ENCODE measurements at regions not wholly inside any gene's neighbourhood (a gene's known extent, or its start where the extent isn't known, plus 50 kb on each side); places are given as distances from the start of the nearest gene placed in this dataset.

DNA sequence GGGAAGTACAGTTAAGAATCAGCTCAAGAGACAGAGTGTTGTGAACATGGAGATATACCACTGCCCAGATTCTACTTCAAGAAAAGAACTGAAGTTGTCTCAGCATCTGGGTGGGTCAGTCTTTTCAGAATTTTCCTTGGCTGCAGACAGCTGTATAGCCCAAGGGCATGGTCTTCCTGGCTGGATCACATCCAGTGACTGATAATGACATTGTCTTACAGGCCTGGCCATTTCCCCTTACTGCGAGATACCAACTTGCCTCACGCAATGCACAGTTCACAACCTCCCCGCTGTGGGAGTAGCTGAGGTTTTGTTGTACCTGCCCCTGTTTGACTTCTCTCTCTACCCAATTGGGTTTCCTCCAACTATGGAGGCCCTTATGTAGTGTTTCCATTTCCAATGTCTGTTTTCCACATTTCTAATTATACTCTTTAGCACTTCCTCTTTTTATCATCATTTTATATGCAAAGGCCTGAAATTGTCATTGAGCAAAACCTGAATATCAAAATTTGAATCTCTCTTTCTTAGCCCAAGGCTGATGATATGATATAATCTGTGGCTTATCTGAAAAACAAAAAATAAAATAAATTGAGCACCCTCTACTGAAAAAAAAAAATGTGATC, 209.1 kb downstream of the NAF1 start:
- intact Hi-C loops (cut with DNase I) = no loop called here
- Histone ChIP-seq H3K4me3 (no peak overlapping the region), H3K36me3 (no peaks in the 10 kb centered on the region), H3K9me3 (no peaks in the 10 kb centered on the region), H3K27me3 (no peaks in the 10 kb centered on the region), H3K4me1 (no peaks in the 10 kb centered on the region), H3K27ac (no peak overlapping the region)
- TF ChIP-seq POLR2A (IDR thresholded peaks at IDR 0.05) = no peak
- TF ChIP-seq POLR2AphosphoS5 (IDR thresholded peaks at IDR 0.05; ENCODE audit: insufficient read depth in 1 of 2, low read depth in 1 of 2) = no peak
- TF ChIP-seq, protein P1, sequence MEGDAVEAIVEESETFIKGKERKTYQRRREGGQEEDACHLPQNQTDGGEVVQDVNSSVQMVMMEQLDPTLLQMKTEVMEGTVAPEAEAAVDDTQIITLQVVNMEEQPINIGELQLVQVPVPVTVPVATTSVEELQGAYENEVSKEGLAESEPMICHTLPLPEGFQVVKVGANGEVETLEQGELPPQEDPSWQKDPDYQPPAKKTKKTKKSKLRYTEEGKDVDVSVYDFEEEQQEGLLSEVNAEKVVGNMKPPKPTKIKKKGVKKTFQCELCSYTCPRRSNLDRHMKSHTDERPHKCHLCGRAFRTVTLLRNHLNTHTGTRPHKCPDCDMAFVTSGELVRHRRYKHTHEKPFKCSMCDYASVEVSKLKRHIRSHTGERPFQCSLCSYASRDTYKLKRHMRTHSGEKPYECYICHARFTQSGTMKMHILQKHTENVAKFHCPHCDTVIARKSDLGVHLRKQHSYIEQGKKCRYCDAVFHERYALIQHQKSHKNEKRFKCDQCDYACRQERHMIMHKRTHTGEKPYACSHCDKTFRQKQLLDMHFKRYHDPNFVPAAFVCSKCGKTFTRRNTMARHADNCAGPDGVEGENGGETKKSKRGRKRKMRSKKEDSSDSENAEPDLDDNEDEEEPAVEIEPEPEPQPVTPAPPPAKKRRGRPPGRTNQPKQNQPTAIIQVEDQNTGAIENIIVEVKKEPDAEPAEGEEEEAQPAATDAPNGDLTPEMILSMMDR (IDR thresholded peaks at IDR 0.05) = no peak
- DNase-seq (ENCODE audit: extremely low spot score in 2 of 2) = no peak

DNA sequence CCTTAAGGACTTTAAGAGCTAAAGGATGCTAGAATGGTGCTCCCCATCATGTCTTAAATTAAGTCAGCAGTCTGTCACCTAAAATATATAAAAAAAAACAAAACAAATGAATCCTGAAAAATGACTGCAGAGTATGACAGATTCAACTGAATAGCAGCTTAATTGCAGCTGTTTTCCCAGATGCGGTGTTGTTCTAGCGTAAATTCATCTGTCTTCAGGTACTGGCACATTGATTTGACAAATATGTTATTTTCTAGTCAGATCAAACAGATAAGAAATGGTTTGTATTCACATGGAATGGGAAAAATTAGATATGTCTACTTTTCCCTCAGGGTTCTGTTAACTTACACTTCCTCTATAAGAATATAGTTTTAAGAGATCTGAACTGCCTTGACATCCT, 211.7 kb downstream of the NAF1 start:
- no peak overlapping the region for H3K4me3 ChIP-seq
- H3K27me3 ChIP-seq = no peaks in the 10 kb centered on the region
- DNase-seq (ENCODE audit: extremely low spot score in 2 of 2) = no peak
- no peaks in the 10 kb centered on the region for H3K36me3 ChIP-seq
- no peaks in the 10 kb centered on the region for H3K9me3 ChIP-seq
- TF ChIP-seq, protein P1 (IDR thresholded peaks at IDR 0.05) = no peak
- TF ChIP-seq POLR2A (IDR thresholded peaks at IDR 0.05) (no peak), POLR2AphosphoS5 (IDR thresholded peaks at IDR 0.05; ENCODE audit: insufficient read depth in 1 of 2, low read depth in 1 of 2) (no peak)
- H3K27ac ChIP-seq = no peak overlapping the region
- H3K4me1 ChIP-seq = no peaks in the 10 kb centered on the region
- intact Hi-C loops (cut with DNase I) = no loop called here

DNA sequence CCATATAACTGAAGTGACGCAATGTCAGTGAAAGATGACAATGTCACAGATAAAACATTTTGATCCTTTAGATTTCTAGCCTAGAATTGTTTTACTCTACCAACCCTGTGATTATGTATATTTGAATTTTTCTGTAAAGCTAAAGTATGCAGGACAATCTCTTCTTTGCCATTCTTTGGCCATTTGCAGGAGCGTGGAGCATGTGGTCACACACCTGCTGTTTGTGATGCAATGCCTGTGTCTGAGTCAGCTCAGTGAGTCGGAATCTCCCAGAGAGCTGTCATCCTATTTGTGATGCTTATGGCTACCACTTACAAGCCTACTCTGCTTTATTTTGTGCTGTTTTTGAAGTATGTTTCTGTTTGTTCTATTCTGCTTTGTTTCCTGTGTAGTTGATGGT, 214.5 kb downstream of the NAF1 start:
- no peak for TF ChIP-seq POLR2A (IDR thresholded peaks at IDR 0.05)
- no peak for TF ChIP-seq POLR2AphosphoS5 (IDR thresholded peaks at IDR 0.05; ENCODE audit: insufficient read depth in 1 of 2, low read depth in 1 of 2)
- TF ChIP-seq, protein P1 (IDR thresholded peaks at IDR 0.05) = no peak
- Histone ChIP-seq H3K4me3 (no peak overlapping the region), H3K27me3 (no peaks in the 10 kb centered on the region), H3K9me3 (no peaks in the 10 kb centered on the region), H3K27ac (no peak overlapping the region), H3K36me3 (no peaks in the 10 kb centered on the region), H3K4me1 (no peaks in the 10 kb centered on the region)
- DNase-seq (ENCODE audit: extremely low spot score in 2 of 2) = no peak
- intact Hi-C loops (cut with DNase I) = no loop called here

DNA sequence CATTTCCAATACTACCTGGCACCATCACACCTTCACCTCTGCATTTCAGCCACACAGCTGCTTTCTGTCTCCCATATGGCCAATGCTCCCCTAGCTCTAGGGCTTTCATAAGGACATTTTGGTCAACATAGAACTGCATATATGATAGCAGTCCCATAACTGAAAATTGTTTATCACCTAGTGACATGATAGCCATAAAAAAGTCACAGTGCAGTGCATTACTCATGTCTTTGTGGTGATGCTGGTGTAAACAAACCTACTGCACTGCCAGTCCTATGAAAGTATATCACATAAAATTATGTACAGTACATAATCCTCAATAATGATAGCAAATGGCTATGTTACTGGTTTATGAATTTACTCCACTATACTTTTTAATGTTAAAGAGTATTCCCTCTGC, 221.0 kb downstream of the NAF1 start:
- H3K27ac ChIP-seq = no peak overlapping the region
- intact Hi-C loops (cut with DNase I) = no loop called here
- H3K9me3 ChIP-seq = no peaks in the 10 kb centered on the region
- H3K4me3 ChIP-seq = no peak overlapping the region
- TF ChIP-seq POLR2AphosphoS5 (IDR thresholded peaks at IDR 0.05; ENCODE audit: insufficient read depth in 1 of 2, low read depth in 1 of 2) = no peak
- TF ChIP-seq POLR2A (IDR thresholded peaks at IDR 0.05) = no peak
- TF ChIP-seq, protein P1 (IDR thresholded peaks at IDR 0.05) = no peak
- H3K36me3 ChIP-seq = no peaks in the 10 kb centered on the region
- no peak for DNase-seq (ENCODE audit: extremely low spot score in 2 of 2)
- no peaks in the 10 kb centered on the region for H3K4me1 ChIP-seq
- no peaks in the 10 kb centered on the region for H3K27me3 ChIP-seq

DNA sequence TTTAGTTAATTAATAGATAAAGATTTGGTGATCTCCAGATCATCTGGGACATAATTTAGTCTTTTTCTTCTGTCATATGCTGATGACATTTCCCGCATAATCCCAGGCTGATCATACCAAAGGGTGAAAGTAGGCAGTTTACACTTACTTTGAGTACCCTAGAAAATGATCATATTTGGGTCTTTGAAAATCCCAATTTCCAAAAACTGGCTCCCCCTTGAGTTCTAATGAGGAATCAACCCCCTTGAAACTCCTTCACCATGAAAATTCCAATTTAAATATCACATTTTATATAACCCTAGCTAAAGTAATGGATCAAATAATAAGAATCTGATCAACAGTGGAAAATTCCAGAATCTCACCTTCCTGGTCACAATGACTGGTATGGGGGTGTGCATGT, 223.4 kb downstream of the NAF1 start:
- H3K4me1 ChIP-seq = no peaks in the 10 kb centered on the region
- H3K27me3 ChIP-seq = no peaks in the 10 kb centered on the region
- H3K27ac ChIP-seq = no peak overlapping the region
- no peaks in the 10 kb centered on the region for H3K9me3 ChIP-seq
- TF ChIP-seq, protein P1 (IDR thresholded peaks at IDR 0.05) = no peak
- TF ChIP-seq POLR2AphosphoS5 (IDR thresholded peaks at IDR 0.05; ENCODE audit: insufficient read depth in 1 of 2, low read depth in 1 of 2) (no peak), POLR2A (IDR thresholded peaks at IDR 0.05) (no peak)
- no peak overlapping the region for H3K4me3 ChIP-seq
- intact Hi-C loops (cut with DNase I) = no loop called here
- DNase-seq (ENCODE audit: extremely low spot score in 2 of 2) = no peak
- H3K36me3 ChIP-seq = no peaks in the 10 kb centered on the region

Data from vagina (tissue), 2 donors.